GM18511 (cell line): ENCODE measurements at regions not wholly inside any gene's neighbourhood (a gene's known extent, or its start where the extent isn't known, plus 50 kb on each side); places are given as distances from the start of the nearest gene placed in this dataset.
"Not testable (repeated sequence)": the region's sequence is repeated elsewhere in the genome, so short reads cannot be mapped to it uniquely, and the experiment has no call there.

Experiments used
- ATAC-seq: cut with Tn5 transposase; IDR thresholded peaks from one replicate; pipeline ENCODE4 v1.9.1; 2021; ENCODE audit warnings: mild to moderate bottlenecking, moderate library complexity; ENCODE audit not compliant: unreplicated experiment

DNA sequence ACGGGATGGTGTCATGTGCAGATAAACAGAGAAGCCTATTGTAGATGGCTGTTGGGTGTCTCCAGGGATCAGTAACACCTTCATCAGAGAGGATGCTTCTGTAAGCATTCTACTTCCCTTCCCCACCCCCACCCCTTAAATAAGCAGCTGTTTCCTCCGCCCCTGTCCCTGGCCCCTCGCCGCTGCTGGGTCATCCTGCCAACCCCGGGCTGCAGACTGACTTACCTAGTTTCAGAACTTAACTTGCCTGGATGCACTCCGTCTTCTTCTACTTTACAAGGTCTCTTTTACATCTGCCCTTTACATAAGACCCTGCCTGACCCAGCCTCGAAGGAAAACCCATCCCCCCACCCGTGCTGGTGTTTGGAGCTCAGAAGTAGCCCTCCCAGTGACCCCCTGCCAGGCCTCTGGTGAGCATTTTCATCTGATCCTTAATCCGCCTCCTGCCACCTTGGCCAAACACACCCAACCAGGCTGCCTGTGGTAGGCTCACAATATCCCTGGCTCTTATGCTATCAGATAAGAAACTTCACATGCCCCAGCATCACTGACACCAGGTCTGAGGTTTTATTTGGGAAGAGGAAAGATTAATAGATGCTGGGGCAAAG lies 103.0 kb upstream of the HES1 start:
- ATAC-seq = no peak

DNA sequence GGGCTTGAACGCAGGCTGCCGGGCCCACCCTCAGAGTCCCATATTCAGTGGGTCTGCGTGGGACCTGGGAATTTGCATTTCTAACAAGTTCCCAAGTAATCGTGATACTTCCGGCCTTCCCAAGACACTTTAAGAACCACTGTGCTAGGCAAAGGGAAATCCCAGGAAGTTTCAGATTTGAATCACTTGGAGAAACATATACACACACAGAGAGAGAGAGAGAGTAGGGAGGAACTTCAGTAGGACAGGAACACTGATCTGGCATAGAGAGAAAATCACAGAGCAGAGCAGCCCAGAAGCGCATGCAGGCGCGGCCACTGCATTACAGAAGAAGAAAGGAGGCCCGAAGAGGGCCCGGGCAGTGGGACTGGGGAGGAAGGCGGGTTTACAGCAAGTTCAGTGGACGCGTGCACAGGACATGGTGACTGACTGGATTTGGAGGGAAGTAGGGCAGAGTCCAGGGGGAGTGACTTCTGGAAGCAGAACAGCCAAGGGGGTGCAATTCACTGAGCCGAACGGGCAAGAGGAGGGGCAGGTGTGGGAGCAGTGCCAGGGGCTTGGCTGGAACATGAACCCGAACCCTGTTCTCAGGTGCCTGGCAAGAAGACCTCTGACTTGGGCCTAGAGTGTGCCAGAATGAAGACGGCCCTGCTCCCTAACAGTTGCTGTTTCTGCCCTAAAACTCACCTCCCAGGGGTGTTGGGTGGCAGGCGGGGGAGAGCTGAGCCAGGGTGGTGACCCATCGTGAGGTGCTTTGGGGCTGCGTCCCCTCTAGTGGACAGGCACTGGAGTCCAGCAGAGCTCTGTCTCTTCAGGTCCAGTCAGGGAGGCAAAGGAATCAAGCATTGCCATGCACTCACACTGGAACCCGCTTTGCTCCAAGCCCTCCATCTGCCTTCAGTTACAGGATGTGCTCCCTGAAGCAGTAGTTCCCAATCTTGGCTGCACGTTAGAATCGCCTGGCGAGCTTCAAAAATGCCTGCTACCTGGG lies 101.3 kb upstream of the HES1 start:
- ATAC-seq = no peak

DNA sequence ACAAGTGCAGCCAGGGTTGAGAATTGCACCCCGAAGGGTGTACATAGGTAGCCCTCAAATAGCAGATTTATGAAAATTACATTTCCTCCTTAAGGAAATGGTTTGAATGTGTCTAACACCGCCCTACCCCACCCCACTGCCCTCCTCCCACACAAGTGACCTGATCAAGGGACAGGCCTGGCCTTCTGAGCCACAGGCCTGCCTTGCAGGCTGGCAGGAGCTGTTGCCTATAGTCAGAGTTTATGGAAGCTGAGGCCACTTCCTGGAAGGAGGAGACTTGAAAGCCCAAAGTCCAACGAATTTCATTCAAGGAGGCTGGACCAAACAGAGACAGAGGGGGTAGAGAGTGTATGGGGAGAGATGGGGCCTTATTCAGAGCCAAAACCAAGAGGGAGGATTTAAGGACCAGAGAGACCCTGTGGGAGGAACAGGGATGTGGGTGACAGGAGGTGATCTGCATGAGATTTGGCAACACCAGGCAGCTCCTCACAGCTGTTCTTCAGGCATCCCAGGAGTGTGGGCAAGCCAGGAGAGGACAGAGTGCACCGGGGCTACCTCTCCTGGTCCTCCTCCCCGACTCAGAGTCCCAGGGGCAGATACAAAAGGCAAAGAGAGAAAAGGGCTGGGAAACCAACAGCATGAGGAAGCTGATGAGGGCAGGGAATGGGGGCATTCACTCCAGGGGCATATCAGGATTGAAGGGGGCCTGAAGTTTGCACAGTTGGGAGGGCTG lies 100.4 kb upstream of the HES1 start:
- no peak for ATAC-seq

DNA sequence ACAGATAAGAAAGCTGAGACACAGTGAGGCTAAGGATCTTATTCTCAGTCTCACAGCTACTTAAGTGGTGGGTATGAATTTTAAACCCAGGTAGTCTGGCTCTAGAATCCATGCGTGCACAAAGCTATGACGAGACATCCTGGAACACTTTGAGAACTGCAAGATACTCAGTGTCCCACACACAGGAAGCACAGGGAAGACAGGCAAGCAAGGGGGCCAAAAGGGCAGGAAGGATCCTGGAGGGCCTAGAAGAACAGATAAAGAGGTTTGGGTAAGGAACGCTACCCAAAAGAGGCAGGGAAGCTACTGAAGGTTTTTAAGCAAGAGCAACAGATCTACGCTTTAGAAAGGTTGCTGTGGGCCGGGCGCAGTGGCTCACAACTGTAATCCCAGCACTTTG lies 99.1 kb upstream of the HES1 start:
- ATAC-seq = no peak

DNA sequence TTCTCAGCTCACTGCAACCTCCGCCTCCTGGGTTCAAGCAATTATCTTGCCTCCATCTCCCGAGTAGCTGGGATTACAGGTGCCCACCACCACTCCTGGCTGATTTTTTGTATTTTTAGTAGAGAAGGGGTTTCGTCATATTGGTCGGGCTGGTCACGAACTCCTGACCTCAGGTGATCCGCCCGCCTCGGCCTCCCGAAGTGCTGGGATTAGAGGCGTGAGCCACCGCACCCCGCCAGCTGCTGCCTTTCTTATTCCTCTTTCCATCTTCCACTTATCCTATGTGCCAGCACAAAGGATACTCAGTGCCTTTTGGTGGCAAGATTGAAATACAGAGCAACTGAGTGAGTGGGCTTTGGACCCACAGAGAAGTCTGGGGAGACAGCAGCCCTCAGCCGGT lies 97.6 kb upstream of the HES1 start:
- ATAC-seq = not testable (repeated sequence)

DNA sequence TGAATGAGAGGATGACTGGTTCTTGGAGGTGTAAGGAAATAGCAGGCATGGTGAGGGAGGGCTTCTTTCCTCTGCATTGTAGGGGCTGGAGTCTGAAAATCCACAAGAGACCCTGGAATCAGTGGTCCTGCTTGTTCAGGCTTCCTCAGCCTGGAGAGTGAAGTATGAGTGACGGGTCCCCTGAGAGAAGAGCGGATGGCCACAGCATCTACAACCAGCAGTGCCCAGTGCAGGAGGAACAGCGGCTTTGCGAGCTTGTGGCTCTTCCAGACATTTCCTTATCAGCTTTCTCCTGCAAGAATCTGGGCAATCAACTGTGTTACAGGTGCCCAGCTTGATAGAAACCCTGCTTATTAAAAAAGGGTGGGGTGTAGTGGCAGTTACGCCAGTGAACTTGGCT lies 97.0 kb upstream of the HES1 start:
- ATAC-seq = no peak

DNA sequence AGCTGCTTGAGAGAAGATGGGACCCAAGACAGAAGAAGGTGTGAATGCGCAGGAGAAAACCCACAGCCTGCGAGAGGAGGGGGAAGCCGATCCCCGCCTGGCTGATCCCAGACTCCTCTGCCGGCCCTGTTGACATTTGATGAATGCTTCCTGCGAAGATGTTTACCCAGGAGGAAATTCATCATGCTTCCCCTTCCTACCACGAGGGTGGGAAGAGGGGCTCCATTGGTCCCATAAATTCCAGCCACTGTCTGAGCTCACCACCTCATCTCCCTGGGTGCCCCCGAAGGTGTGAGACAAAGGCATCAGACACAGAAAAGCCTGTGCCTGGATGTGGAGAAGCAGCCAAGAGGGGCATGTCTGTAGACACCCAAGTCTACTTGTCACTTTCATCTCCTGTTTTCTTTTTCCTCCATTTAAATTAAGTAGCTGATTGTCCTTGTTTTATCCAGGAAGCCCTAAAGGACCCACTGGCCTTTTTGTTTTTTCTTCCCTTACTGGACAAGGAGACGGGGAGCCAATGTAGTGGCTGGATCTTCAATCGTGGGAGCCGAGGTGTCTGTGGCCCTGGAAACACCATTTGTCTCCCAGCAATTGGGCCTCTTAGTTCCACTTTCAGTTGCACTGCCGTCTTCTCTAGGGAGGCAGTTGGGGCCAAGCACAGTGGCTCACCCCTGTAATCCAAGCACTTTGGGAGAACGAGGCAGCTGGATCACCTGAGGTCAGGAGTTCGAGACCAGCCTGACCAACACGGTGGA lies 95.3 kb upstream of the HES1 start:
- no peak for ATAC-seq

DNA sequence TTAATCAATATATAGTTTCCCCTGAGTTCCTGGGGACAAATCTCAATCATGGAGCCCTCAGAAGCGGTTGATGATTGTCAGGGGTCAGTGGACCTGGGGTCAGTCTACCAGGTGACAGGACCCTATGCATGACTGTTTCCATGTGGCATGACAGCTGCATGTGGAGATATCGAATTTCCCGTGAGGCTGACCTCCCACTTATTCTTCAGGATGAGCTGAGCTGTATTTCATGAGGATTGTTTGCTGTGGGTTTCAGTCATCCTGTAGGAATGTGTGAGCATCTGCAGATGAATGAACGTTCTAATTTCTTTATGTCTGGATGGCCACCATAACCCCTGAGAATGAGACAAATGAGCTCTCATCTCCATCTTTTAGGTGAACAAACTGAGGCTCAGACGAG lies 93.0 kb upstream of the HES1 start:
- ATAC-seq = no peak

DNA sequence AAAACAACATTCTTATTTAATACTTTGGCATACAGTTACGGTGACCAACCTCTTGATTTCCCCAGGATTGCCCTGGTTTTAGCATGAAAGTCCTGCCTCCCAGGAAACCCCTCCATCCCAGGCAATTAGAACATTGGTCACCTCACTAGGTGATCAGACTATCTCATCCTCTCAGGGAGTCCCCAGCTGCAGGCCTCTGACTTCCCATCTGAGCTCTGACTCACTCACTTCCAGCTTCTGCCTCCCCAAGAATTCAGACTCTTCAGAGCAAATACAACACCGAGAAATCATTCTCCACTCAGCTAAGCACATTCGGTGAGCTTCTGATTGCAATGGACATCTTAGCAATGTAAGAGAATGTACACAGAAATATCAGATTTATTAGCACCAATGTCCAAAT lies 92.4 kb upstream of the HES1 start:
- ATAC-seq = no peak

DNA sequence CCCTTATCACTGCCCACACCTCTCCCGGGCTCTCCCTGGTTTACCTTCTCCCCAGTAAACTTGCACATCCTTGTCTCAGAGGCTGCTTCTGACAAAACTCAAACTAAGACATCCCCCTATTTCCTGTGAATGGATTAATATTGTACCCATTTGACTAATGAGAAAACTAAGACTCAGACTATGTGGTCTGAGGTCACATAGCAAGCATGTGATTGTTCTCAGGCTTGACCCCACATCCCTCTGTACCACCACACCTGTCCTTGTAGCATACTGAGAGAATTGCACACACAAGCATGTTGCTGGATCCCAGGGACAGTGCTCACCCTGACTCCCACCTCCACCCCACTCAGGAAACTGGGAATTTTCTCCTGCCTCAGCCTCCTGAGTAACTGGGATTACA lies 90.7 kb upstream of the HES1 start:
- ATAC-seq = peak; percentile 72

DNA sequence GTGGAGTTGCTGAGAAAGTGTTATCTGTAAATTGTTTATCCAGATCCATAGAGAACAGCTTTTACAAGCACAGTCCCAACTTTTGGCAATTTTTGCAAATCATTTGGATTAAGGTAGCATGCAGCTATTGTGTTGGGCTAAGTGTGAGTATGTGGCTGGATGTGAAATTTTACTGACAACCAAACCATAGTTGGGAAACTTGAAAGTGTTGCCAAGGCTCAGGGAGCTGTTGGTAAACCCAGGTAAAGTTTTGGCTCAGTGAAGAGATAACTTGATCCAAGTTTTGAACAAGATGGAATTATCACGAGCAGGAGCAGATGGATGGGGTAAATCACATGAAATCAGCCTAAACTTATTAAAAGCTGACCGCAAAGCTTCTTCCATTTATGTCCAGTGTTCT lies 90.0 kb upstream of the HES1 start:
- no peak for ATAC-seq

DNA sequence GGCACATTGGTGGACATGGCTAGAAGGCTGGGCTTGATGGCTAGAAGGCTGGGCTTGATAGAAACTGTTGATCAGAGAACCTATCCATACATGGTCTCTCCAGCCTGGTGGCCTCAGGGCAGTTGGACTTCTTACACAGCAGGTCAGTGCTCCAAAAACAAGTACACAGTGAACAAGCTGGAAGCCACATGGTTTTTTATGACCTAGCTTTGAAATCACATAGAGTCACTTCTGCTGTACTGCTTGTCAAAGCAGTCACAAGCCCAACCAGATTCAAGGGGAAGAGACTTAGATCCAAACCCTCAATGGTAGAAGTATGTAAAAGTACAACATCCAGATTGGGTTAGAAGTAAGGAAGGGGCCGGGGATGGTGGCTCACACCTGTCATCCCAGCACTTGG lies 89.4 kb upstream of the HES1 start:
- ATAC-seq = no peak

DNA sequence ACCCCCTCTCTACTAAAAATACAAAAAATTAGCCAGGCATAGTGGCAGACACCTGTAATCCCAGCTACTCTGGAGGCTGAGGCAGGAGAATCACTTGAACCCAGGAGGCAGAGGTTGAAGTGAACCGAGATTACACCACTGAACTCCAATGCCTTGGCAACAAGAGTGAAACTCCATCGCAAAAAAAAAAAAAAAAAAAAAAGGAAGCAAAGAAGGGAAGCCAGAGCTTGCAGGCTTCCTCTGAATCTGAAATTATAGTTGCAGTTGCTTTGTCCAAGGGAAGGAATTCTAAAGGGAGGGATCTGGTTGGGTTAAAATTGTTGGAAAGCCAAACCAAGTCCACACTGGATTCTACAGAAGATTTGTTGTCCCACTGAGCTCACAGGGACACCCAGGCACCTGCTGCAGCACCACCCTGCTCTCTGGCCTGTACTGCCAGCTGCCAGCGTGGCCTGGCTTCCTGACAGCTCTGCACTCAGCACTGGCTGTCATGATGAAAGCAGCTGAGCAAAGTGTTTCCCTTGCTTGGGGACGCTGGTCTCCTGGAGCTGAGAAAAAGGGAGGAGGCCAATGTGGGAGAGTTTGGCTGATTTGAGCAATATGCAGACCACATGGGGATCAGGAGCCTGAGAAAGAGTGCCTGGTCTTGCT lies 88.8 kb upstream of the HES1 start:
- ATAC-seq = peak; percentile 69

DNA sequence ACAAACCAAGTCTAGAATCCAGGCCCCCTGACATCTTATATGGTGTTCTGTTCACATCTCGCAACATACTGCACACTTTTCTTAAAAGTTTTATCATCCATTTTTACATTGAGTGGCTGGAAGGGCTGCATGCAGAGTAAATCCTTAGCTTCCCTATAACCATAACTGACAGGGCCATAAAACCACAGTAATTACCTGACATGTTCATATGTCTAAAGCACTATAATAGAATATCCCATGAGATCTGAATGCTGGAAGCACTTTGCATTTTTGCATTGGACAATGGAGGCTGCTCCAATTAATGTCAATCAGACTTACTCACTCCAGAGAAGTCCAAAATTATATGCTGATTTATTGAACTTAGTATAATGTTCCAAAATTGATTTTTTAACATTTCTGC lies 86.6 kb upstream of the HES1 start:
- ATAC-seq = no peak

DNA sequence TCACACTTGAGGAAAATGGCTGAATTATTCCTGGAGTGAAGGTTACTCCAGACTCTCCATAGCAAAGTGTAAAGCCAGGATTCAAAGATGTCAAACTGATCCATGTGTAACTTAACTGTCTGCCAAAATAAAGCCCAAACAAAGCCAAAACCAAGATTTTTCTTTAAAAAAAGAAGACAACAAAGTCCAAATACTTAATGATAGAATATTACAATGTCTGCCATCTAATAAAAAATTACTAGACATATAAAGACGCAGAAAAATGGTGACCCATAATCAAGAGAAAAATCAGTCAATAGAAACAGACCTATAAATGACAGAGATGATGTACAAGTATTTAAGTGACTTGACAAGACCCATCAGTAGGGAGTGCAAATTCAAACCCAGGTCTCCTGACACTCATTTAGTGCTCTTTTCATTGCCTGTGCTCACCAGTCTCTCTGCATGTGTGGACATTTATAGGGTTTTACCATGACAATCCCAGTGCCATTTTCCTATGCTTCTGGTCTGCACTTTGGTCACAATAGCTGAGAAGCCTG lies 85.1 kb upstream of the HES1 start:
- no peak for ATAC-seq

DNA sequence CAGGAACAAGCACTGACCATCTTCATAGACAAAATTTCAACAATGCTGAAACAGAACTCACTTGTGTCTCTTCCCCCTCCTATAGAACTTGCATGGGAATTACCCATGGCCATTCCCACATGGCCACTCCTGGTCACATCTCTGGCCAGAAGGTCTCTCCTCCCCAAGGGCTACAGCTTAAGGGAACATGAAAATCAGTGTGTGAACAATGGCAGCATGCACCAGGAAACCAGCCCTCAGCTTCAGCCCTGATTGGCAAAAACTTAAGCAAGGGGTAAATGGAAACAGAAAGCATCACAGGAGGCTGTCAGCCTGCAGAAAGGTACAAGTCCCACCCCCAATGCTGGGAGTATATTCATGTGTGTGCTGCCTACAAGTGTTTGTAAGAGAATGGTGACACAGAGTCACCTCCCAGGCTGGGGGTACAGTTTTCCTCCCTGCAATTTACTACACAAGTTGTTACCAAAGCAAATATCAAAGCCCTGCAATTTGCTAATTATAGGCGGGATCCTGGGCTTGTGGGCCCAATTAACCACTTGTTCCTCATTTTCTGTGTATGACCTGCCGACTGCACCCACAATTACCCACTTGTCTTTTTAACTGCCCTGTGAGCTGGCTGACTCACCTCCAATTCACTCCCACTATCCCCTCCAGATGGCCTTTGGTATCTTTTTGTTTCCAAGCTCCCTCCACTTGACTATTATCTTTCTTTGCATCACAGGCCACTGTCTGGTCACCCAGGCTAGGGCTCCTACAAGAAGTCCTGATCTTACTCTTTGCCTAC lies 84.4 kb upstream of the HES1 start:
- ATAC-seq = no peak

DNA sequence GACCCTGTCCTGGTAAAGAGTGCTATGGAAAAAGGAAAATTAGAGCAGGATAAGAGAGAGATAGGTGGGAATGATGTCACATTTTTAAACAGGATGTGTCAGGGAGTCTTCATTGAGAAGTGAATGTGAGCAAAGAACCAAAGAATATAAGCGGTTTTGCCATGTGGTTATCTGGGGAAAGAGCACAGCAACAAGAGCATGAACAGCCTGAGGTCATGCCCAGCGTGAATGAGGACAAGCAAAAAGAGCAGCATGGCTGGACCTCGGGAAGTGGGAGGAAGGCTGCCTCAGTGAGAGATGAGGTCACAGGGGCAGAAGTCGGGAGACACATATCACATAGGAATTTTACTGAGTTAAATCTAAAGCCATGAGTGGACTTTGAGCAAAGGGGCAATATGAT lies 82.8 kb upstream of the HES1 start:
- ATAC-seq = no peak

DNA sequence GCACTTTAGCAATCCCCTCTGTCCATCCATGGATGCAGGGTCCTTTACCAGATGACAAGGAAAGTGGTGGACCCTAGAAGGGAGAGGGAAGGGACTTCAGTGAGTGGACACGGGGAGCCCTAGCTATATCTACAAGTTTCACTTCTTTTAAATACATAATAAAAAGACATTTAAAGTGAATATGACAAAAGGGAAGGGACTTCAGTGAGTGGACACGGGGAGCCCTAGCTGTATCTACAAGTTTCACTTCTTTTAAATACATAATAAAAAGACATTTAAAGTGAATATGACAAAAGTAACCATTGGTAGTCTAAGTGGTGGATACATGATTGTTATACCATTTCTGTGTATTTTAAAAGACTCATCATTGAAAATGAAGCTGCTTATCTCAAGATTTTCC lies 81.9 kb upstream of the HES1 start:
- ATAC-seq = no peak

DNA sequence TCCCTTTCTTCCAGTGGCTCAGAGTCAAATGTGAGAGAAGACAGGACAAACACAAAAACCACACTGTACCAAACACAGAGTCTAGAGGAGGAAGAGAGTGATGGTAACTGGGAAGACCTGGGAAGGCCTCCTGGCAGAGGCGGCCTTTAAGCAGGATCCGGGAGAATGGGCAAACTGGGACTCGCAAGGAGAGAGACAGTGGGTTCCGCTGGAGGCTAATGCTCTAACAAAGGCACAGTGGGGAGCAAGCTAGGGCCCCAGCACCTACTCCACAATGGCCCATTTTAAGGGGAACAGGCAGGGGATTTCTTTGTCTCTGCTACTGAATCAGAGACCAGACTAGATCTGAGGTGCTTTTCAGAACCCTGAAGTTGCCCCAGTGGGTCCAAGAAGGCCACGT lies 81.4 kb upstream of the HES1 start:
- ATAC-seq = no peak

DNA sequence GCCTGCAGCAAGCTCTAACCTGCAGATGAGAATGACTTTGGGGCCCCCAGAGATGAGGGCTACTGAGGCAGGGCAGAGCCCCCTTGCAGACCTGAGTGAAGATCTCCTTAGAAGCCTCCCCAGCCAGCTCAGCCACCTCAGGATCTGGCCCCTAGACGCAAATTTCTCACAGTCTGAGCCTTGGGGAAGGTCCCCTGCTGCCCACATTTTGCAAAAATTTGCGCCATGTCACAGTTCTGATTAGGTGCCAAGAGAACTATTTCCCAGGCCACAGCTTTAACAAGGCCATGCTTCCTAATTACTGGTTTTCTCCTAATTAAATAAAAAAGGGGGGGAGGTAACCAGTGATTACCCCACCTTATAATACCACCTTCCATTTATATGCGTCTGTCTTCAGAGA lies 81.0 kb upstream of the HES1 start:
- ATAC-seq = no peak
